GM23338 (cell line): ENCODE measurements at regions not wholly inside any gene's neighbourhood (a gene's known extent, or its start where the extent isn't known, plus 50 kb on each side); places are given as distances from the start of the nearest gene placed in this dataset.

Experiments
- CREB1 ChIP-seq: fragments of 250-450 bp; sonication (Bioruptor Pico); IDR thresholded peaks from 2 replicates; pipeline ENCODE4 v1.5.0; 2020; ENCODE audit warnings: low read depth, mild to moderate bottlenecking, moderate library complexity
- CTCF ChIP-seq, 2 experiments: fragments of 200-600 bp in 1 of 2; sonication (generic) in 1 of 2; conservative IDR thresholded peaks; 2 replicates each; pipeline versions ENCODE4 v1.5.1 to v1.6.1; 2016 to 2017; ENCODE audit warnings: antibody characterized with exemption in 2 of 2, low read depth in 2 of 2, mild to moderate bottlenecking in 2 of 2, moderate library complexity in 1 of 2
- EZH2 ChIP-seq: fragments of 200-600 bp; sonication (generic); IDR thresholded peaks from one replicate; pipeline ENCODE4 v1.8.0; 2017; ENCODE audit warnings: antibody characterized with exemption, mild to moderate bottlenecking, low read depth; ENCODE audit not compliant: unreplicated experiment
- EZH2phosphoT487 ChIP-seq: fragments of 200-600 bp; sonication (generic); IDR thresholded peaks from one replicate; pipeline ENCODE4 v1.8.1; 2018; ENCODE audit warnings: antibody characterized with exemption; ENCODE audit not compliant: unreplicated experiment
- NANOG ChIP-seq: IDR thresholded peaks from 2 replicates; pipeline ENCODE4 v1.6.1; 2016; ENCODE audit warnings: antibody characterized with exemption, borderline replicate concordance
- POLR2AphosphoS5 ChIP-seq: IDR thresholded peaks from 2 replicates; pipeline ENCODE4 v1.6.1; 2016; ENCODE audit warnings: antibody characterized with exemption, low read depth
- STAT1 ChIP-seq: IDR thresholded peaks from one replicate; pipeline ENCODE4 v1.6.1; 2016; ENCODE audit warnings: antibody characterized with exemption; ENCODE audit not compliant: unreplicated experiment
- ZNF114 ChIP-seq: fragments of 250-450 bp; sonication (Bioruptor Pico); IDR thresholded peaks from 2 replicates; pipeline ENCODE4 v1.5.0; 2020; ENCODE audit warnings: mild to moderate bottlenecking, moderate library complexity
- ZNF331 ChIP-seq: fragments of 250-450 bp; sonication (Bioruptor Pico); IDR thresholded peaks from 2 replicates; pipeline ENCODE4 v1.5.0; 2020; ENCODE audit warnings: low read depth, mild to moderate bottlenecking, moderate library complexity

- no peak for TF ChIP-seq CTCF (conservative IDR thresholded peaks at IDR 0.05; ENCODE audit: low read depth in 2 of 2)
- no peak for TF ChIP-seq CREB1 (CRISPR knock-in tag)
- no peak for TF ChIP-seq ZNF331
- no peak for TF ChIP-seq NANOG
- TF ChIP-seq POLR2AphosphoS5: no peak
- no peak for TF ChIP-seq EZH2
- TF ChIP-seq EZH2phosphoT487: no peak
- no peak for TF ChIP-seq STAT1
- TF ChIP-seq ZNF114 (CRISPR knock-in tag): no peak
Observed at GRCh38 chr4:138629669-138630068, 385.9 kb upstream of the NOCT start.
